ENCODE measurements at regions not wholly inside any gene's neighbourhood (a gene's known extent, or its start where the extent isn't known, plus 50 kb on each side); places are given as distances from the start of the nearest gene placed in this dataset.

DNA sequence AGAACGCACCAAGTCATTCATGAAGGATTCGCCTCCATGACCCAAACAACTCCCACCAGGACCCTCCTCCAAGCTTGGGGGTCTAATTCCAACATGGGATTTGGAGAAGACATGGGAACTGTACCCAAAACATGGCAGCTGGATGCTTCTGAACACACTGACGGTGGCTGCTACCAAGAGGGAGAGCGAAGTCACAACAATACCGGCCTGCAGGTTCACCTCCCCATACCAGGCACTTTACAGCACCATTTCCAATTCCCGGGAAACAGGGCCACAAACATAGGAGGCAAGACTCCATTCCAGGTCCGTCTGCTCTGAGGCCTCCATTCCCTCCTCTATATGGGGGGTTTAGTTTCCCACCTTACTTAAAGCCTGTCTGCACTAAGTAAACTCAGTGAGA, 75.8 kb downstream of the LINC01488 start:
- no peak overlapping the region for H3K4me3 ChIP-seq (ENCODE audit: low read length)
- H3K27me3 Mint-ChIP-seq, result peaks cover 11 to 24% of the 10 kb centered on the region in 2 donors
- H3K27ac ChIP-seq (ENCODE audit: low read depth, low read length), result no peak overlapping the region
- peaks cover 13 to 26% (median 17%) of the 10 kb centered on the region in 3 donors for H3K4me1 Mint-ChIP-seq
- no peaks in the 10 kb centered on the region for H3K36me3 ChIP-seq (ENCODE audit: insufficient read depth, low read length)
- H3K9me3 ChIP-seq (ENCODE audit: low read length), result no peaks in the 10 kb centered on the region
- no peak overlapping the region for H3K27ac Mint-ChIP-seq
- peaks cover 0 to 2% (median 0%) of the 10 kb centered on the region in 5 donors for H3K9me3 Mint-ChIP-seq
- DNase-seq, result no peak
- H3K36me3 Mint-ChIP-seq, result no peaks in the 10 kb centered on the region
- ChIA-PET POLR2A (no interaction called here), CTCF (no interaction called here)
- no peaks in the 10 kb centered on the region for H3K27me3 ChIP-seq (ENCODE audit: insufficient read depth, low read length, poor library complexity, severe bottlenecking)
- H3K4me1 ChIP-seq (ENCODE audit: insufficient read depth, low read length), result peaks cover 18% of the 10 kb centered on the region
- H3K4me3 Mint-ChIP-seq, result no peak overlapping the region

DNA sequence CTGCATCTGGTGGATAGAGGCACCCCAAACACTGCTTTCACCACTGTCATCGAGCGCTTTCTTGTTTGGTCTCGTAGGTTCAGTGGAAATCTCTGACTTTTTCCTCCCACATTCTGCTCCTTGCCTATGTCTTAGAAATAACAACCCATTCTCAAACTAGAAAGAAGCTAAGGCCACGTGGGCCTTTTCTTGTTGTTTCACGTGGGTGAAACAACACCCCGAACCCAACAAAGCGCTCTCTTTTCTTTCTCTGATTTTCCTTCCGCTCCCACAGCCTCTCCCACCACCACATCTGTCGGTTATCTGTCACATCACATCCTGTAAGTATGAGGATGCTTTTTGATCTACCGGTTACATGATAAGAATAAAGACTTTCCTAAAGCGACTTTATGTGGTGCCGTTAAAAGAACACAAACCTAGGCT, 77.1 kb downstream of the LINC01488 start:
- H3K36me3 ChIP-seq (ENCODE audit: insufficient read depth, low read length), result no peaks in the 10 kb centered on the region
- H3K27me3 Mint-ChIP-seq, result peaks cover 13 to 29% of the 10 kb centered on the region in 2 donors
- peak overlapping the region in 2 of 8 donors; percentile 30 to 37 for H3K27ac Mint-ChIP-seq
- H3K9me3 ChIP-seq (ENCODE audit: low read length), result no peaks in the 10 kb centered on the region
- POLR2A ChIA-PET, result no interaction called here
- peak in 2 of 5 donors; percentile 52 to 60 for DNase-seq
- H3K4me3 Mint-ChIP-seq, result peak overlapping the region in 3 of 7 donors; percentile 0 to 36 (median 0)
- H3K4me1 ChIP-seq (ENCODE audit: insufficient read depth, low read length), result peaks cover 18% of the 10 kb centered on the region
- peaks cover 0 to 2% (median 0%) of the 10 kb centered on the region in 5 donors for H3K9me3 Mint-ChIP-seq
- no peaks in the 10 kb centered on the region for H3K36me3 Mint-ChIP-seq
- no peak overlapping the region for H3K27ac ChIP-seq (ENCODE audit: low read depth, low read length)
- H3K4me3 ChIP-seq (ENCODE audit: low read length), result no peak overlapping the region
- H3K4me1 Mint-ChIP-seq, result peaks cover 13 to 26% (median 17%) of the 10 kb centered on the region in 3 donors
- CTCF ChIA-PET, result no interaction called here
- H3K27me3 ChIP-seq (ENCODE audit: insufficient read depth, low read length, poor library complexity, severe bottlenecking), result no peaks in the 10 kb centered on the region

DNA sequence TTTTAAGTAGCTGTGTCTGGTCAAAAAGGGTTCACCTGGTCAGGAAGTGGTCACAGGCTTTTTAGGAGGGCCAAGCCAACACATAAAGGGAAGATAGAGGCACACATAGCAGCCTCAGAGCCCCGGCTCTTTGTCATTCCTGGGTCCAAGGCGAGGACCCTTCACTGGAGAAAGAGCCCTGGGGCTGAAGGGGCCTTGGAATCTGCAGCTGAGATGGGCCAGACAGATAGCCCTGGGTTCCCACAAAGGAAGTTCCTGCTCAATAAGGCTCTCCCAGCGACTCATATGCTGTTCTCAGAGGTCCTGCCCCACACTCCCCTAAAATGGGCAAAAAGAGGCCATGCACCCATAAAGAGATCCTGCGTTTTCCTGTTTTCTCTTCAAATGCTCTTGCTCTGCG, 77.7 kb downstream of the LINC01488 start:
- Mint-ChIP-seq H3K36me3 (no peaks in the 10 kb centered on the region), H3K27me3 (peaks cover 17 to 32% of the 10 kb centered on the region in 2 donors), H3K4me1 (peaks cover 13 to 26% (median 17%) of the 10 kb centered on the region in 3 donors), H3K4me3 (no peak overlapping the region), H3K27ac (peak overlapping the region in 2 of 8 donors; percentile 37 to 76), H3K9me3 (peaks cover 0 to 2% (median 0%) of the 10 kb centered on the region in 5 donors)
- no peaks in the 10 kb centered on the region for H3K27me3 ChIP-seq (ENCODE audit: insufficient read depth, low read length, poor library complexity, severe bottlenecking)
- H3K27ac ChIP-seq (ENCODE audit: low read depth, low read length), result no peak overlapping the region
- H3K9me3 ChIP-seq (ENCODE audit: low read length), result no peaks in the 10 kb centered on the region
- ChIA-PET CTCF (no interaction called here), POLR2A (no interaction called here)
- peaks cover 18% of the 10 kb centered on the region for H3K4me1 ChIP-seq (ENCODE audit: insufficient read depth, low read length)
- DNase-seq, result no peak
- no peaks in the 10 kb centered on the region for H3K36me3 ChIP-seq (ENCODE audit: insufficient read depth, low read length)
- H3K4me3 ChIP-seq (ENCODE audit: low read length), result no peak overlapping the region

GRCh38 chr11:69560141-69560790, 78.8 kb downstream of the LINC01488 start:
- peaks cover 0 to 2% (median 0%) of the 10 kb centered on the region in 5 donors for H3K9me3 Mint-ChIP-seq
- no peak for DNase-seq
- H3K27ac Mint-ChIP-seq, result no peak overlapping the region
- no peaks in the 10 kb centered on the region for H3K27me3 ChIP-seq (ENCODE audit: insufficient read depth, low read length, poor library complexity, severe bottlenecking)
- no peaks in the 10 kb centered on the region for H3K9me3 ChIP-seq (ENCODE audit: low read length)
- H3K4me3 ChIP-seq (ENCODE audit: low read length), result no peak overlapping the region
- H3K4me3 Mint-ChIP-seq, result no peak overlapping the region
- ChIA-PET POLR2A (no interaction called here), CTCF (no interaction called here)
- H3K4me1 Mint-ChIP-seq, result peaks cover 13 to 26% (median 17%) of the 10 kb centered on the region in 3 donors
- H3K27me3 Mint-ChIP-seq, result peaks cover 17 to 28% of the 10 kb centered on the region in 2 donors
- no peaks in the 10 kb centered on the region for H3K36me3 ChIP-seq (ENCODE audit: insufficient read depth, low read length)
- no peaks in the 10 kb centered on the region for H3K36me3 Mint-ChIP-seq
- no peak overlapping the region for H3K27ac ChIP-seq (ENCODE audit: low read depth, low read length)
- H3K4me1 ChIP-seq (ENCODE audit: insufficient read depth, low read length), result peaks cover 18% of the 10 kb centered on the region

GRCh38 chr11:69562302-69562701, 78.7 kb upstream of the CCND1 start:
- no peaks in the 10 kb centered on the region for H3K36me3 Mint-ChIP-seq
- Histone ChIP-seq H3K27ac (ENCODE audit: low read depth, low read length) (no peak overlapping the region), H3K36me3 (ENCODE audit: insufficient read depth, low read length) (no peaks in the 10 kb centered on the region), H3K4me1 (ENCODE audit: insufficient read depth, low read length) (peaks cover 18% of the 10 kb centered on the region), H3K9me3 (ENCODE audit: low read length) (no peaks in the 10 kb centered on the region), H3K4me3 (ENCODE audit: low read length) (no peak overlapping the region), H3K27me3 (ENCODE audit: insufficient read depth, low read length, poor library complexity, severe bottlenecking) (no peaks in the 10 kb centered on the region)
- H3K27me3 Mint-ChIP-seq, result peaks cover 13 to 33% of the 10 kb centered on the region in 2 donors
- DNase-seq, result no peak
- H3K9me3 Mint-ChIP-seq, result no peaks in the 10 kb centered on the region
- ChIA-PET POLR2A (no interaction called here), CTCF (no interaction called here)
- H3K4me3 Mint-ChIP-seq, result no peak overlapping the region
- peaks cover 13 to 23% (median 17%) of the 10 kb centered on the region in 3 donors for H3K4me1 Mint-ChIP-seq
- no peak overlapping the region for H3K27ac Mint-ChIP-seq

DNA sequence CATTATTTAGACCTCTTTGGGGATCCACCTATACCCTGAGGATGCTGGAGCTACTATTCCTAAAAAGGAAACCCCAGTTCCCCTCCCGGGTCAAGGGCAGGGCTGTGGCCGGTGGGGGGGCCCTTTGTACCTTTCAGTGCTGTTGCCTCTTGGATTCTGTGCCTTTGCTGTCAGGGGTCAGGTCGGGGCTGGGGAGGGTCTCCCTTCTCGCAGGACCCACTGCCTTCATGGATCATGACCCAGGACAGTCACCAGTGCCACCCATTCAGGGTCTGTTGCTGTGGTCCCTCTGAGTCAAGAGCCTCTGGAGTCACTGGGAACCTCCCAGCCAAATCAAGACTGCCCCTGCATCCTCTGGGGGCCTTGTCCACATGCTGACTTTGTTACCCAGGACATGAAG, 78.1 kb upstream of the CCND1 start:
- Mint-ChIP-seq H3K27ac (no peak overlapping the region), H3K9me3 (no peaks in the 10 kb centered on the region), H3K36me3 (no peaks in the 10 kb centered on the region), H3K4me3 (no peak overlapping the region), H3K27me3 (peaks cover 13 to 33% of the 10 kb centered on the region in 2 donors), H3K4me1 (peaks cover 13 to 23% (median 17%) of the 10 kb centered on the region in 3 donors)
- ChIA-PET CTCF (no interaction called here), POLR2A (no interaction called here)
- no peaks in the 10 kb centered on the region for H3K36me3 ChIP-seq (ENCODE audit: insufficient read depth, low read length)
- no peaks in the 10 kb centered on the region for H3K27me3 ChIP-seq (ENCODE audit: insufficient read depth, low read length, poor library complexity, severe bottlenecking)
- H3K4me1 ChIP-seq (ENCODE audit: insufficient read depth, low read length), result peaks cover 18% of the 10 kb centered on the region
- H3K27ac ChIP-seq (ENCODE audit: low read depth, low read length), result no peak overlapping the region
- no peaks in the 10 kb centered on the region for H3K9me3 ChIP-seq (ENCODE audit: low read length)
- no peak overlapping the region for H3K4me3 ChIP-seq (ENCODE audit: low read length)
- peak in 1 of 5 donors; percentile 24 for DNase-seq

GRCh38 chr11:69563306-69563705, 77.7 kb upstream of the CCND1 start:
- Histone ChIP-seq H3K4me3 (ENCODE audit: low read length) (no peak overlapping the region), H3K36me3 (ENCODE audit: insufficient read depth, low read length) (no peaks in the 10 kb centered on the region), H3K4me1 (ENCODE audit: insufficient read depth, low read length) (peaks cover 13% of the 10 kb centered on the region), H3K9me3 (ENCODE audit: low read length) (no peaks in the 10 kb centered on the region), H3K27ac (ENCODE audit: low read depth, low read length) (no peak overlapping the region), H3K27me3 (ENCODE audit: insufficient read depth, low read length, poor library complexity, severe bottlenecking) (no peaks in the 10 kb centered on the region)
- Mint-ChIP-seq H3K27ac (no peak overlapping the region), H3K36me3 (no peaks in the 10 kb centered on the region), H3K9me3 (no peaks in the 10 kb centered on the region), H3K27me3 (peaks cover 13 to 33% of the 10 kb centered on the region in 2 donors), H3K4me3 (no peak overlapping the region), H3K4me1 (peaks cover 8 to 19% (median 13%) of the 10 kb centered on the region in 3 donors)
- CTCF ChIA-PET, result no interaction called here
- DNase-seq, result peak in 1 of 5 donors; percentile 25
- POLR2A ChIA-PET, result no interaction called here

GRCh38 chr11:69563946-69564775, 76.8 kb upstream of the CCND1 start:
- no peaks in the 10 kb centered on the region for H3K36me3 Mint-ChIP-seq
- Histone ChIP-seq H3K36me3 (ENCODE audit: insufficient read depth, low read length) (no peaks in the 10 kb centered on the region), H3K27me3 (ENCODE audit: insufficient read depth, low read length, poor library complexity, severe bottlenecking) (no peaks in the 10 kb centered on the region), H3K27ac (ENCODE audit: low read depth, low read length) (no peak overlapping the region), H3K4me3 (ENCODE audit: low read length) (no peak overlapping the region), H3K9me3 (ENCODE audit: low read length) (no peaks in the 10 kb centered on the region), H3K4me1 (ENCODE audit: insufficient read depth, low read length) (peaks cover 5% of the 10 kb centered on the region)
- CTCF ChIA-PET, result no interaction called here
- H3K4me3 Mint-ChIP-seq, result no peak overlapping the region
- peaks cover 0 to 10% (median 4%) of the 10 kb centered on the region in 3 donors for H3K4me1 Mint-ChIP-seq
- DNase-seq, result peak in 1 of 5 donors; percentile 36
- POLR2A ChIA-PET, result no interaction called here
- no peak overlapping the region for H3K27ac Mint-ChIP-seq
- peaks cover 15 to 33% of the 10 kb centered on the region in 2 donors for H3K27me3 Mint-ChIP-seq
- no peaks in the 10 kb centered on the region for H3K9me3 Mint-ChIP-seq

All from CD8-positive, alpha-beta memory T cell (primary cell).